ENCODE measurements at regions not wholly inside any gene's neighbourhood (a gene's known extent, or its start where the extent isn't known, plus 50 kb on each side); places are given as distances from the start of the nearest gene placed in this dataset.

GRCh38 chr4:66946761-66947160 is 598.5 kb downstream of the CENPC start:
- no peak for TF ChIP-seq CTCF (IDR thresholded peaks at IDR 0.05; ENCODE audit: insufficient read depth, low read length, poor library complexity, severe bottlenecking)
- no peak for TF ChIP-seq EZH2phosphoT487 (conservative IDR thresholded peaks at IDR 0.05; ENCODE audit: low read length)

Data from SU-DHL-6 (cell line).